CD4-positive, alpha-beta T cell treated with Interleukin-21 for 1 hour (primary cell): ENCODE measurements at regions not wholly inside any gene's neighbourhood (a gene's known extent, or its start where the extent isn't known, plus 50 kb on each side); places are given as distances from the start of the nearest gene placed in this dataset.

Source experiments
- DNase-seq: peaks from one replicate; pipeline ENCODE4 v3.0.0-alpha.2; 2020

DNA sequence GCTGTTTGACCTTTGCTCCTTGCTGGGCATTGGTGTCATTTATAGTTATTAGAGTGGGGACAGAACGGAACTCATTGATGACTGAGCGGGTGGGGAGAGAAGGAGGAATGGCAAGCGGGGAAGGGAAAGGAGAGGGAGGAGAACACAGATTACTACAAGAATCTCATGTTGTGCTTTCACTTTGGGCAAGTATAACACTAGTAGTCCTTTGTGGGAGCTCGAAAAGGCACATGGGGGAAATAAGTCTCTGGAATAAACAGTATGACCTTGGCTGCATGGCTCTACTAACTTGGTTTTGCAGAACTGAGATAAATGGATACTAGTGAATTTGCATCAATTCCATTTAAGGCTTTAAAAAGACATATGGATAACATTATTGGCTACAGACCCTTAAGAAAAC, 161.7 kb upstream of the NABP1 start:
- DNase-seq = no peak

DNA sequence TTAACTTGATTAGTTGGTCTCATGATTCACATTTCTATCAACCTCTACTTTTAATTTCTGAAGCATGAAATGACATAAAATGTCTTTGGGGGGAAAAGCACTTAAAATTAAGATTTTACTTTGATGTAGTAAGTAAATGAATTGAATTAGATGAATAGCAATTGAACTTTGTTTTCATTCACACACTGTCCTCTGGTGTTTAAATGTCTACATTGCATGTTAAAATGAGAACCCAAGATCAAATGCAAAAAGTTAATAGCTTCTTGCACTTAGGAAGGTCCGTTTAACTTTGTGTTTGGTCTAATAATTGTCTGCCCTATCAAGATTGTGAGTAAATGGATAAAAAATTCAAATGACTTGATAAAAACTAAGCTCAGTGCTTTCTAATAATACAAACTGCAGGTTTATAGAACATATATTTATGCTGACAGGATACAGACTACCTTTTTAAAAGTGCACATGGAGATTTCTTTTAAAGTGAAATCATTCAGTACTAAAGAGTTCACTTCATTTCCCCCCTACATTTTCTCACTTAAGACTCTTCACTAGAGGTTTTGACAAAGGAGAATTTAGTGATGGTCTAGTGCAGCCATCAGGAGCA, 156.2 kb upstream of the NABP1 start:
- peak; percentile 30 for DNase-seq

DNA sequence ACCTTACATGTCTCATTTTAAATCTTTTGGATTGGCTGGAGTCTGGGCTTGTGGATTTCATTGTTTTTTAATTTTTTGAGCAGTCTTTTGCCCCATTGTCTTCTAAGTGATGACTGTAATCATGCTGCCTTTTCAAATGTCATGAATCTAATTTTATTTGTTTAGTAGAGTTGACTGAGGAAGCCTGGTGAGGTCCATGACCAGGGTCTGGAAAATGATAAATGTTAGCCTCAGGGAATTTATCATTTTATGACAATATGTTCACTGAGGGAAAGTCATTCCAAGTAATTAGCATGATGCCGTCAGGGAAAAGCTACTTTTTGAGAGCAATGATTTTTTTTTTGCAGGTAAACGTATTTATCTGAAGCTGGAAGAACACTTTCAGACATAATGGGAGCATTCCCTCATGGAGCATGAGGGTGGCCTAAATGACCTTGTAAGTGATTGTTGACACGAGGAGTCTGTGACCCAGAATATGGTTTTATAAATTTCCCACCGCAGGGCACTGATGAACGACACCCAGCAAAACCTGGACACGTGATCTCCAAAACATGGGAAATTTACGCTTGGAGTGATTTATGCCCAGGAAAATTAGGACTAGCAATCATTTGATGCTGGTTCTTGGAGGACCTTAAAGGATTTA, 155.3 kb upstream of the NABP1 start:
- no peak for DNase-seq

GRCh38 chr2:191526091-191526490, 151.8 kb upstream of the NABP1 start:
- no peak for DNase-seq

GRCh38 chr2:191526536-191526935, 151.4 kb upstream of the NABP1 start:
- DNase-seq = no peak

- no peak for DNase-seq
These were observed 150.9 kb upstream of the NABP1 start for GRCh38 chr2:191526953-191527556.

DNA sequence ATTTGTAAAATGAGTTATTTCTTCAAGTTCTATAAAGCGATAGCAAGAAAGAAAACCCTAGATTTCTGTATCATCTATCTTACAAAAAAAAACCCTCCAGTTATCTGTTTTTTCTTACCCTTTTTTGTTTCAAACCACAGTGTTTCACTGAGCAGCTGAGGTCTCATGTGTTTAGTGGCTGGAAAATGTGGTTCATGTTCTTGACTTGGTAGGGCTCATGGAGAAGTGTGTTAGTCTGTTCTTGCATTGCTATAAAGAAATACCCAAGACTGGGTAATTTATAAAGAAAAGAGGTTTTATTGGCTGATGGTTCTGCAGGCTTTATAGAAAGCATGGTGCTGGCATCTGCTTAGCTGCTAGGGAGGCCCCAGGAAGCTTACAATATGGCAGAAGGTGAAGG, 147.3 kb upstream of the NABP1 start:
- DNase-seq = no peak

GRCh38 chr2:191533693-191534180, 144.2 kb upstream of the NABP1 start:
- DNase-seq = no peak

DNA sequence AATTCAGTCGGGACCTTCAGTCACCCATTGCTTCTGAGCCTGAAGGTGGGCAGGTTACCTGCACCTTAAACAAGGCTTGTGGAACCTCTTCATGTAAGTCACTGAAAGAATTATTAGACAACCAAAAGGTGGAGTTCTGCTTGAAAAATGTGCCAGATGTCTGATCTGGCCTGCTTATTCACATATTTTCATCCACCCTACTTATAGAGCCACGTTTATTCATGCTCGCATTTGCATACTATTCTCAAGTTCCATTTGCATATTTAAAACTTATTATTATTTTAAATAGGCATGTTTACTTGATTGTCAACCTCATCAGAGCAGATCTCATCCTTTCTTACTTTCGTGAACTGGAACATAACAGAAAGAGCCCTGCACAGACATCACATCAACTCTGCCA, 140.0 kb upstream of the NABP1 start:
- DNase-seq = no peak

- DNase-seq = no peak
These were observed 139.5 kb upstream of the NABP1 start for GRCh38 chr2:191538334-191538903.

- peak; percentile 9 for DNase-seq
These were observed 138.9 kb upstream of the NABP1 start for GRCh38 chr2:191539068-191539467.

- no peak for DNase-seq
These were observed 137.3 kb upstream of the NABP1 start for GRCh38 chr2:191540681-191541080.

DNA sequence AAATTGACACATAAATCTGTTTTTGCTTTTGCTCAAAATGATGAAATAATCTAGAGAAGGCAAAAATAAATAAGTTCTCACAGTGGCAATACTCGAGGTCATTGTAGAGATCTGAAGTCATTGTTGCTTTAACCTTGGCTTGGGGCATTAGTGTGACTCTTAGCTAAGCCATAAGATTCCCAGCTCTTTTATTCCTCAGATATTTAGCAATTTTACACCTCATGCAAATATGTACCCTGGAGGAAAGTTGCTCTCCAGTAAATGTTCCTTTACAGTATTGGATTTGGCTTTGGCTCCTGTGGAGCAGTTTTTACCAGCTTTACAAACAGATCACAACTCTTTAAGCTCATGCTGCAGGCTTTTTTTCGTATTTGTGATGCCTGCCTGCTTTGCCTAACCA, 134.2 kb upstream of the NABP1 start:
- no peak for DNase-seq

GRCh38 chr2:191544461-191545062, 133.4 kb upstream of the NABP1 start:
- DNase-seq = no peak

DNA sequence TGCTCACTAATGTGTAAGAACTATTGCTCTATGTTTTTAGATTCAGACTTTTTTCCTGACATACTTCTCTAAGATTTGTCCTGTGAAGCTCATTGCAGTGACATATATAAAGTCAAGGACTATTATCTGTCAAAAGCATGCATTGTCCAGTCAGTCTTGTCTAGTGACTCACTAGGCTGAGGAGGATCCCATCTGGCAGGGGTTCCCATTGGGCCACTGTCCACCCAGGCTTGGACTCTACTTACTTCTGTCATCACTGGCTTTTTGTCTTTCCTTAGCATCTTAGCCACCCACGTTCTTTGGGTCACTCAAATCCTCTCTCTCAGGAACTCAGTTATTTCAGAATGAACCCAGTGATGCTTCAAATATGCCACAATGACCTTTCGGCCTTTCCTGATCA, 132.6 kb upstream of the NABP1 start:
- no peak for DNase-seq

DNA sequence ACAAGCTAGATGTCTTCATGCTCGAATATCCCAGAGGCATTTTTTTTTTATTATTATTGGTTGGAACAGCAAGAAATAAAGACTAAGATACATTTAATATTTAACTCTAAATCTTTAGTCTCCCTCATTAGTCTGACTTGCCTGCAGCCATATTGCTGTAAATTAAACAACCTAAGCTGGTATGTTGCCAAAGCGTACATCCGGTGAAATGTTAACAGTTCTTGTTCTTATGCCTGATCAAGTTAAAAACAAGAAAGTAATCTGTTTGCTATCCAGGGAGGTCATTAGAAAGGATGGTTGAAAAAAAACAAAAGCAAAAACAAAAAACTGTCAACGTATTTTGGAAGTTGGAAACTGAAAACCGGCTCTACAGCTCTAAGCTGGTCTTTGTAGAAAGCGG, 125.9 kb upstream of the NABP1 start:
- DNase-seq = no peak

GRCh38 chr2:191554240-191554639, 123.7 kb upstream of the NABP1 start:
- DNase-seq = no peak

DNA sequence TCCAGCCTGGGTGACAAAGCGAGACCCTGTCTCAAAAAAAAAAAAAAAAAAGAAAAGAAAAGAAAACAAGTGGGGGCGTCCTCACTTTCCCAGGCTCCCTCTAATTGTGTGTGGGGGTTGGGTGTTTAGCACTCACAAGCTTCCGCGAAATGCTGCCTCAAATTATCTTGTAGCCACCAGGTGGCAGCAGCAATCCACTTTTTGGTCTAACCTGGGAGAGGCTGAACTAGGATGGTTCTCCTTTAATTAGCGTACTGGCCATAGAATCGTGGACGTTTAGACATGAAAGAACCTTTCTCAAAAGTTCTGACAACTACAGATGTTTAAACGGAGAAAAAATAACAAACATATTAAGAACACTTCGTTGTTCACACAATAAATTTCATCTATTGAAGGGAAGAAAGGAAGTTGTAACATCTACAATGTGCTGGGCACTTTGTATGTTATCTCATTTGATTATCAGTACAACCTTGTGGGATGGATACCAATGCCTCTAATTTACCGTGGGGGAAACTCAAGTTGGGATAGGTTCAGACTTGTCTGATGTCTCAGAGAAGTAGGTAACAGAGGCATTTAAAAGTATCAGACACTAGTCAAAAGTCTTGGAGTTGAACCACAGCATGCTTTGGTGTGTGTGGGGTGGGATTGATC, 122.7 kb upstream of the NABP1 start:
- peak; percentile 81 for DNase-seq

- no peak for DNase-seq
These were observed 121.5 kb upstream of the NABP1 start for GRCh38 chr2:191556463-191556862.

DNA sequence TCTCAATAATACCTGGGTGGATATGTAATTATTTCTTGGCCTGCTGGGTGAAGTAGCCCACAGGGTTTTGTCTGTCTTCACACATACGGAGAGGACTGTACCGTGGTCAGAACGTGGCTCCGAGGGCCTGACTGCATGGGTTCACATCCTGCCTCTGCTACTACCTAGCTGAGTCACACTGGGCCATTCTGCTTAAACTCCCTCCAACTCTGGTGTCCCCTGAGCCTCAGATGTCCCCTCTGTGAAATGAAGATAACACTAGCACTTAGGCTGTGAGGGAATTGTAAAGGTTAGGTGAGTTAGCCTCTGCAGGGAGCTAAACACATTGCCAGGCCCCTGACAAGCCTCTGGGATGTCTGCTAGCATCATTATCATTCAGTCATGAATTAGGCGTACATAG, 120.1 kb upstream of the NABP1 start:
- no peak for DNase-seq

DNA sequence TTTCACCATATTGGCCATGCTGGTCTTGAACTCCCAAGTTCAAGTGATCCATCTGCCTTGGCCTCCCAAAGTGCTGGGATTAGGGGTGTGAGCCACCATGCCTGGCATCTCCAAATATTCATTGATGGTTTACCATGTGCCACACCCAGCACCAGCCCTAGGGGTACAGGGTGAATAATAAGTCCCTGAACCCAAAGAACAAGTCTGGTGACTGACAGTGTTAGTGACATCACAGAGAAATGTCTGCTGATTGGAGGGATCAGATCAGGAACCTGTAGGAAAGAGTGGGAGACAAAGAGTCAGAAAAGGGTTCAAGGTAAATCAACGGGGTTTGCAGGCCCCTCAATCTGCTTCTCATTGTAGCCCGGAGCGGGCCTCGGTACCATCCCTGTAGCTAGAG, 118.4 kb upstream of the NABP1 start:
- DNase-seq = no peak

- no peak for DNase-seq
These were observed 117.4 kb upstream of the NABP1 start for GRCh38 chr2:191560411-191560980.

GRCh38 chr2:191565120-191565519, 112.8 kb upstream of the NABP1 start:
- no peak for DNase-seq
